Cardiac fibroblast (primary cell): ENCODE measurements at regions not wholly inside any gene's neighbourhood (a gene's known extent, or its start where the extent isn't known, plus 50 kb on each side); places are given as distances from the start of the nearest gene placed in this dataset.

Source experiments
- DNase-seq, 2 donors: peaks; one replicate each; pipeline versions ENCODE4 v3.0.0 to v3.0.0-alpha.2; 2010; ENCODE audit warnings: low read depth in 2 of 2
- H3K4me3 ChIP-seq, 2 donors: replicated peaks in 1 of 2; 1 replicate in 1 of 2; 2 replicates in 1 of 2; pipeline ENCODE4 v1.5.1; 2011; ENCODE audit warnings: low read depth in 2 of 2, low read length in 2 of 2, mild to moderate bottlenecking in 2 of 2, moderate library complexity in 1 of 2
- CTCF ChIP-seq: IDR thresholded peaks from one replicate; pipeline ENCODE4 v1.5.1; 2011; ENCODE audit warnings: low read depth, mild to moderate bottlenecking, low read length, inconsistent platforms

GRCh38 chr10:26952094-26952493, 91.3 kb upstream of the ABI1 start:
- DNase-seq = no peak
- no peak overlapping the region for H3K4me3 ChIP-seq
- no peak for TF ChIP-seq CTCF

DNA sequence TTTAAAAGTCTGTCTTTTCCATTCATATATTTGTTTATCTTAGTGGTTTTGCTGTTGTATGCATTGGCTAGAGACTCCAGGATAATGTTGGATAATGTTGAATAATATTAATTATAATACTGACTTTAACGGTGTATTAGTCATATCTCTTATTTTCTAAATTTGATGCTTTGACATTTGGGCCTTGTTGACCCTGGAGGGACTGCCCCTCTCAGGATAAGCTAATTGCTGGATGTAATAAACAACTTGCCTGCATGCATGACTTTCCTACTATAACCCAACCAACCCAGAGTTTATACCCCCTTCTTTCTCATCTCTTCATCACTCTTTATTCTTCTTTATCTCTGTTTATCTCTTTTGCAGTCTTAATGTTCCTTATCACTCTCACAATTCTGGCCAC, 90.9 kb upstream of the ABI1 start:
- no peak overlapping the region for H3K4me3 ChIP-seq
- no peak for TF ChIP-seq CTCF
- DNase-seq = no peak

- TF ChIP-seq CTCF = no peak
- no peak overlapping the region for H3K4me3 ChIP-seq
- no peak for DNase-seq
These were observed 90.2 kb upstream of the ABI1 start for GRCh38 chr10:26950934-26951333.

GRCh38 chr10:26946102-26946811, 85.5 kb upstream of the ABI1 start:
- DNase-seq = no peak
- TF ChIP-seq CTCF = no peak
- H3K4me3 ChIP-seq = no peak overlapping the region

DNA sequence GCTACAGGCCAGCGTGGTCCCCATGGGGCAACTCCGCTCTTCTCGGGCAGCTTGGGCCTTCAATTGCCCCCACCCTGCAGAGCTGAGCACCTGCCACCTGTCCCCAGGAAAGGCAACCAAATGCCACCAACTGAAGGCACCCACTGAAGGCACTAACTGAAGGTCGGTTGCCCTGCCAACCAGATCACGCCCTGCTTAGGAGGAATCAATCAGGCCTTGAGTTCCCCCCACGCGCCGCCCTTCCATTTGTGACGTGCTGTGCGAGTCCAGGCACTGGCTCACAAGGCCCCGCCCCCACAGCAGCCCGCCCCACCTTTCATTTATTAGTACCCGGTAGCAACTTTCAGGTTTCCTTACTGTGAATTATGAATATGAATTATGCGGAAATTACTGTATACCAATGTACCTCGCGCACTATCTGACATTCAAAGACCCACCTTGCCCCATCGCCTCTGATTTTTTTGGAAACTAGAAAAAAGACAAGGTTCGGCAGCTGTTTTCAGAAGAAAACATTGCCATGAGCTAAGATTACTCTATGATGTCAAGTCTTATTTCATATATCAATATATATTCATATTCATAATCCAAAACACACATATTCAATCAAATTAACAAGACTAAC, 83.6 kb upstream of the ABI1 start:
- no peak for TF ChIP-seq CTCF
- no peak for DNase-seq
- H3K4me3 ChIP-seq = no peak overlapping the region

- H3K4me3 ChIP-seq = no peak overlapping the region
- no peak for DNase-seq
- no peak for TF ChIP-seq CTCF
These were observed 79.2 kb upstream of the ABI1 start for GRCh38 chr10:26939962-26940354.
